HG03095 (cell line): ENCODE measurements at regions not wholly inside any gene's neighbourhood (a gene's known extent, or its start where the extent isn't known, plus 50 kb on each side); places are given as distances from the start of the nearest gene placed in this dataset.

Experiments used
- ATAC-seq: cut with Tn5 transposase; IDR thresholded peaks from one replicate; pipeline ENCODE4 v1.9.1; 2021; ENCODE audit warnings: moderate library complexity; ENCODE audit not compliant: unreplicated experiment

GRCh38 chr4:54487491-54487890 is 170.3 kb upstream of the KIT start:
- no peak for ATAC-seq

GRCh38 chr4:54493862-54494261 is 163.9 kb upstream of the KIT start:
- no peak for ATAC-seq

- no peak for ATAC-seq
Observed at GRCh38 chr4:54495091-54495490, 162.7 kb upstream of the KIT start.

GRCh38 chr4:54495641-54496040 is 162.1 kb upstream of the KIT start:
- ATAC-seq = no peak

GRCh38 chr4:54496412-54496811 is 161.3 kb upstream of the KIT start:
- no peak for ATAC-seq

- no peak for ATAC-seq
Observed at GRCh38 chr4:54497947-54498346, 159.8 kb upstream of the KIT start.

GRCh38 chr4:54498661-54499111 is 159.1 kb upstream of the KIT start:
- no peak for ATAC-seq

- no peak for ATAC-seq
Observed at GRCh38 chr4:54499308-54500074, 158.3 kb upstream of the KIT start.

- no peak for ATAC-seq
Observed at GRCh38 chr4:54505362-54505761, 152.4 kb upstream of the KIT start.

GRCh38 chr4:54505996-54506395 is 151.8 kb upstream of the KIT start:
- ATAC-seq = no peak

GRCh38 chr4:54509057-54509456 is 148.7 kb upstream of the KIT start:
- no peak for ATAC-seq

GRCh38 chr4:54513204-54513603 is 144.6 kb upstream of the KIT start:
- ATAC-seq = no peak

GRCh38 chr4:54513741-54514140 is 144.0 kb upstream of the KIT start:
- no peak for ATAC-seq

GRCh38 chr4:54516556-54517215 is 141.1 kb upstream of the KIT start:
- no peak for ATAC-seq

- ATAC-seq = no peak
Observed at GRCh38 chr4:54517781-54518444, 139.8 kb upstream of the KIT start.

- no peak for ATAC-seq
Observed at GRCh38 chr4:54525602-54526001, 132.2 kb upstream of the KIT start.

- ATAC-seq = no peak
Observed at GRCh38 chr4:54526560-54526959, 131.2 kb upstream of the KIT start.

- no peak for ATAC-seq
Observed at GRCh38 chr4:54527532-54527931, 130.2 kb upstream of the KIT start.

- no peak for ATAC-seq
Observed at GRCh38 chr4:54539500-54540029, 118.2 kb upstream of the KIT start.

GRCh38 chr4:54540931-54541330 is 116.8 kb upstream of the KIT start:
- no peak for ATAC-seq

- ATAC-seq = no peak
Observed at GRCh38 chr4:54541426-54542118, 116.2 kb upstream of the KIT start.
